Activated gamma-delta T cell treated with anti-CD3 and anti-CD28 coated beads, Interleukin-2, amount 50 U/mL, for 16 hours (primary cell): ENCODE measurements at regions not wholly inside any gene's neighbourhood (a gene's known extent, or its start where the extent isn't known, plus 50 kb on each side); places are given as distances from the start of the nearest gene placed in this dataset.

Experiments used
- DNase-seq: peaks from one replicate; pipeline ENCODE4 v3.0.0-alpha.2; 2020; ENCODE audit warnings: low read depth

DNA sequence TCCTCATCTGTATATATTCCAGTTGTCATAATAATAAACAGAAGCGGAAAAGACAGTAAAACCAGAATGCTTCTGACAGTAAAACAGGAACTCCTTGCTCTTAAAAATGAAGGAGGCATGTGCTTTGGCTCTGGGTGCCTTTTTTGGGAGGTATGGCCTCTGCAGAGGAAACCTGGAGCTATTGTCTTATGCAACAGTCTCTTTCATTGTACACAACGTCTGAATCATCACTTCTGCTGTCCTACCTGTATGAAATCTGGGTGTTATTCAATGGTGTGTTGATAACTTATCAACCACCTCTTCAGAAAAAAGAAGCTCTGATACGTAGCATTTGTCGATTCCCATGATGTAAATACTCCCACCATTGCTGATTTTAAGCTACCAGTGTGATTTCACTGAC lies 64.8 kb downstream of the CDCA7 start:
- DNase-seq: no peak

DNA sequence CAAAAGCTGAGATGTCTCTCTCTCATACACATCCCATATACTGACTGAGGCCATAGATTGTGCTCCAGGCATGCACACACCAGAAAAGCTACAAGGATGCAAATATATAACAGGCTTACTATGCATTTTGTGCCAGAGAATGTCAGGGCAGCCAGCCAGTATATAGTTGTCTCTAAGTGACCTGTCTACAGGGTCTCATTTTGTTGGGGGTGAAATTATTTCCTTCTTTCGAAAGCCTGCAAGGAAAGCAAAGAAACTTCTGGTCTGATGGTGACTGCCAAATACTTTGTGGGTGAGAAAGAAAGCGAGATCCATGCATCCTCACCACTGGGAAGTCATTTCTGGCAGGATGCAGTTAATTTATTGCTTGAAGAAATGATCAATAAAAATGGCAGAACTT lies 70.2 kb downstream of the CDCA7 start:
- DNase-seq: no peak

- no peak for DNase-seq
These were observed 73.4 kb downstream of the CDCA7 start for GRCh38 chr2:173427887-173428668.

DNA sequence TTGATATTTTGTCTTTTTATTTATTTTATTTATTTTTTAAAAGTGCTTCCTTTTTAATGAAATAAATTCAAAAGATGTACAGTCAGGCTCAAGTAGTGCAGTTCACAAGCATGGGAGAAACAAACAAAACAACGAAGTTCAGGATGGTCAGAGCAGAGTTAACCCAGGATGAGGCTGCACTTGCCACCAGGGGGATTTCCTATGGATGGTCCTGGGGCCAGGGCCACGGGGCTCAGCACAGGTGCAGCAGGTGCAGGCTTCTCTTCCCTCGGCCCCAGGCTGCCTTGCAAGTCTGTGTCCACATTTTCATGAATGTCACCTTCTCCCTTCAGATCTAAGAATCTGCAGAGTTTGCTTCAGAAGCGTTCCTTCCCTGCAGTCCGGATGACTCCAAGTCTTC lies 76.5 kb downstream of the CDCA7 start:
- no peak for DNase-seq

- DNase-seq: no peak
These were observed 77.5 kb downstream of the CDCA7 start for GRCh38 chr2:173432049-173432754.

GRCh38 chr2:173434762-173435569 lies 80.3 kb downstream of the CDCA7 start:
- DNase-seq: no peak

GRCh38 chr2:173435574-173435973 lies 80.9 kb downstream of the CDCA7 start:
- DNase-seq: no peak

DNA sequence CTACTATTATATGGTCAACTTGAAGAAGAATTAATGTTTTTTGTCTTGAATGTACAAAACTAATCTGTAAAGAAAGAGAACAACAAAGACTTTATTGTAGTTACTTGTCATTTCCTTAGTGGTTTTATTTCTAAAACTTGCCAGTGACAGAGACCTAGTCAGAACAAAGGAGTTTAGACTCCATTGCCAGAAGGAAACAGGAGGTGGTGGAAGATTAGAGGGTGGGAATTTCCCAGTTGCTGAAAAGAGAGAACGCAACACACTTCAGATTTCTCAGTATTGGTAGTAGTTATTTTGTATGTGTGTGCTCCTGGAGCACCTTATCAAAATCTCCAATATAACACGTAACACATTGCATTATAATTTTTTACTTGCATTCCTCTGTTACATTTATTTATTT lies 81.4 kb downstream of the CDCA7 start:
- DNase-seq: no peak

GRCh38 chr2:173441222-173441621 lies 86.5 kb downstream of the CDCA7 start:
- no peak for DNase-seq

DNA sequence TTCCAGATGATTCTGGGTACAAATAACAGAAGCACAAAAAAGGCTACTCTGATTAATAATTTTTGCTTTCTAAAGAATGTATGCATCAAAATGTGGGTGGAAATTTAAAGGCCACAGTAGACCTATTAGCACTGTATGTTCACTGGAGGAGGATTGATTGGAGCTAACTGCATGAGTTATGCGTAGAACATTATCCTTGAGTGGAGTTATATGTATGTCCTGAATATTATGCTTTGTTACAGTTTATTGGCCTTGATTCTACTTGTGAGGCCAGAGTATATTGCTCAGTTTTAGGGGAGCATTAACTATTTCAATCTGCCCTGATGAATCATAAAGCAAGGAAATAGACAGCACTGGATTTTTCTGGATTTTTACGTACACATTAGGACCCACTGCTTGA lies 87.9 kb downstream of the CDCA7 start:
- DNase-seq: no peak

- DNase-seq: no peak
These were observed 92.0 kb downstream of the CDCA7 start for GRCh38 chr2:173446722-173447121.

GRCh38 chr2:173448938-173449471 lies 94.3 kb downstream of the CDCA7 start:
- DNase-seq: peak; percentile 31

GRCh38 chr2:173451118-173451517 lies 96.4 kb downstream of the CDCA7 start:
- no peak for DNase-seq

DNA sequence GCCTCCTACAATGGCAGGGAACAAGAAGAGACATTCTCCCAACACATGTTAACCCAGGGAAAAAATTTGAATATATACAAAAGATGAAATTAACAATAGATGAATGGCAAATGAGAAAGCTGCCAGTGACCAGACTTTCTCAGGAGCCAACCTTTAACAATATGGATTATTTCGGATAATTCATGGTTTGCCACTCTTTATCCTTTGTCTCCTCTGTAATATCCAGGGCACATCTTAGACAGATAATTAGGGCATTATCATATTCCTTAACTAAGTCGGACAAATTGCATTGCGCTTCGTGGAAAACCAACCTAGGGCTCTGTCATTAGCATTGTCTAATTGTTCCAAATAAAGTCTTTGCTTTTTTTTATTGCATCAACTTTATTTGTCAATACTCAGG lies 97.3 kb downstream of the CDCA7 start:
- no peak for DNase-seq

GRCh38 chr2:173452416-173452815 lies 97.7 kb downstream of the CDCA7 start:
- no peak for DNase-seq

DNA sequence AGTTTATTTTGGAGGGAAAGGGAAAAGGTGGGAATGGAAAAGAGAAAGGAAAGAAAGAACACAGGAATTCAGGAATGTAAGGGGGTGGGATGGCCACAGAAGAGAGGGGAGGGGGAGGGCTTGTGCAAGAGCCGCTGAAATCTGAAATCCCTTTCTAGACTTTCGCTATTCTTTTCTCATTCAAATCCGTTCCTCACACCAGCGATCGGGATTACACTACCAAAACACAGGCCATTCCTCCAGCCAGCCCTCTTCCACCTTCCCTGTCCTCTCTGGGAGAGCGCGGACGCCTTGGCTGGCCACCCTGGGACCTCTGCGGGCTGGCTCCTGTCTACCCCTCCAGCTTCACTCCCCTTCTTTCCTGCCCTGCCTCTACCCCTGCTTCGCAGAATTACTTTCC lies 102.3 kb downstream of the CDCA7 start:
- DNase-seq: no peak

DNA sequence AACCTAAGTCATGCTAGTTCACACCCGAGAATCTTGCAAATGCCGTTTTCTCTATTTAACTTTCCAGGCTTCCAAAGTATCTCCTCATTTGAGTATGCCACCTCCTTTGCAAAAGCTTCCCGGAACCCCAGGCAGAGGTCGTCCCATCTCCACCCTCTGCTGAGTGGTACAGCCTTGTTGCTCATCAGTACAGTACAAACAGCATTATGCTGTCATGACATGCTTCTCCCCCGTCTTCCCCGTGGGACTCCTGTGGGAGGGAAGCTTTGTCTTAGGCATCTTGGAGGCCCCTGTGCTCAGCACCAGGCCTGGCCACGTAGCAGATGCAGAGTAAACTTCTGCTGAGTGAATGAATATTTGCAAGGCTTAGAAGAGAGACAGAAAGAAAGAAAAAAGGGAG lies 102.7 kb downstream of the CDCA7 start:
- no peak for DNase-seq

- DNase-seq: no peak
These were observed 104.5 kb downstream of the CDCA7 start for GRCh38 chr2:173458991-173459780.

- no peak for DNase-seq
These were observed 108.5 kb downstream of the CDCA7 start for GRCh38 chr2:173462892-173463840.

DNA sequence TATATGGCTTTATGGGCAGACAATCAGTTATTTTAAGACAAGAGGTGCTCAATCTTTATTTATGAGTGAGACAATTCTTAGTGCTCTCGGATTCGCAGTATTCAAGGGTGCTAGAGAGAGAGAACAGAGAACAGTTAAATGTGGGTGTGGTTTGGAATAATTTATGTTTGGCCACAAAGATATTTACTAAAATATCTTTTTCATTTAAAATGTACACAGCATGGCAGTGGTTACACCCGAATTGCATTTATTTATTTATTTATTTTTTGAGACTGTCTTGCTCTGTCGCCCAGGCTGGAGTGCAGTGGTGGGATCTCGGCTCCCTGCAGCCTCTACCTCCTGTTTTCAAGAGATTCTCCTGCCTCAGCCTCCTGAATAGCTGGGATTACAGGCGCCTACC lies 109.2 kb downstream of the CDCA7 start:
- no peak for DNase-seq

- DNase-seq: no peak
These were observed 113.1 kb downstream of the CDCA7 start for GRCh38 chr2:173467751-173468150.
